WTC11 (cell line): ENCODE measurements at regions not wholly inside any gene's neighbourhood (a gene's known extent, or its start where the extent isn't known, plus 50 kb on each side); places are given as distances from the start of the nearest gene placed in this dataset.

ENCODE experiments used
- ATF2 ChIP-seq: sonication (generic); formaldehyde crosslinking; IDR thresholded peaks from 2 replicates; pipeline ENCODE4 v1.8.1; 2022; ENCODE audit warnings: low read depth, missing genetic modification reagents, borderline replicate concordance
- CREM ChIP-seq: sonication (generic); formaldehyde crosslinking; IDR thresholded peaks from 2 replicates; pipeline ENCODE4 v1.8.1; 2022; ENCODE audit warnings: mild to moderate bottlenecking, missing genetic modification reagents, moderate library complexity
- CTCF ChIP-seq: fragments of 200-600 bp; IDR thresholded peaks from 2 replicates; pipeline ENCODE4 v1.8.0; 2022; ENCODE audit warnings: antibody characterized with exemption
- E2F1 ChIP-seq: sonication (generic); formaldehyde crosslinking; IDR thresholded peaks from 2 replicates; pipeline ENCODE4 v1.8.0; 2022; ENCODE audit warnings: mild to moderate bottlenecking, missing genetic modification reagents
- EMX1 ChIP-seq: fragments of 250-450 bp; sonication (Bioruptor Pico); IDR thresholded peaks from 2 replicates; pipeline ENCODE4 v1.8.0; 2021; ENCODE audit warnings: mild to moderate bottlenecking
- JUN ChIP-seq: sonication (generic); formaldehyde crosslinking; IDR thresholded peaks from 2 replicates; pipeline ENCODE4 v1.8.0; 2023; ENCODE audit warnings: mild to moderate bottlenecking, missing genetic modification reagents
- MYBL2 ChIP-seq: sonication (generic); formaldehyde crosslinking; IDR thresholded peaks from 2 replicates; pipeline ENCODE4 v1.8.1; 2023; ENCODE audit warnings: mild to moderate bottlenecking, moderate library complexity, missing genetic modification reagents
- ZNF121 ChIP-seq: sonication (generic); formaldehyde crosslinking; IDR thresholded peaks from 2 replicates; pipeline ENCODE4 v1.8.0; 2023; ENCODE audit warnings: missing genetic modification reagents
- ZNF219 ChIP-seq: sonication (generic); formaldehyde crosslinking; IDR thresholded peaks from 2 replicates; pipeline ENCODE4 v1.8.0; 2023; ENCODE audit warnings: missing genetic modification reagents, mild to moderate bottlenecking, borderline replicate concordance
- ZSCAN18 ChIP-seq: fragments of 250-450 bp; sonication (Bioruptor Pico); IDR thresholded peaks from 2 replicates; pipeline ENCODE4 v2.1.2; 2022; ENCODE audit warnings: mild to moderate bottlenecking, moderate library complexity

- TF ChIP-seq E2F1 (CRISPR knock-in tag) (no peak), JUN (CRISPR knock-in tag) (no peak), MYBL2 (CRISPR knock-in tag) (no peak), ZNF121 (no peak), CTCF (no peak), ZSCAN18 (CRISPR knock-in tag) (no peak), EMX1 (no peak), CREM (CRISPR knock-in tag) (no peak), ATF2 (no peak), ZNF219 (no peak)
Measured at GRCh38 chr22:25357606-25358420, 138.4 kb downstream of the CRYBB2 start.
